K562 (cell line): ENCODE measurements at regions not wholly inside any gene's neighbourhood (a gene's known extent, or its start where the extent isn't known, plus 50 kb on each side); places are given as distances from the start of the nearest gene placed in this dataset.

Experiments used
- ATAC-seq: fragments of 200-7000 bp; cut with Tn5 transposase; 3 replicates; pipeline ENCODE4 v1.9.1; 2020; ENCODE audit warnings: moderate library complexity
- BruUV-seq: library from RNA; stranded (reverse); fragments of 400-500 nt; replicated peaks from 2 replicates; lab custom pipeline; 2021; lab: Mats Ljungman, UMichigan
- CTCF ChIA-PET: fragments of 300-600 bp; formaldehyde crosslinking; extraction: SDS; loops from one replicate; lab custom pipeline; 2021; ENCODE audit warnings: low intra/inter-chr PET ratio; lab: Yijun Ruan, JAX
- POLR2A ChIA-PET: fragments of 300-600, 350-650 bp; sonication (Branson Sonifier 250); formaldehyde crosslinking; extraction: SDS; loops from one replicate; lab custom pipeline; 2021; ENCODE audit warnings: antibody characterized with exemption, inconsistent platforms; lab: Yijun Ruan, JAX
- DNase-seq, 4 experiments: peaks; one replicate each; pipeline versions ENCODE4 v3.0.0 to v3.0.0-alpha.2; 2011 to 2018; ENCODE audit warnings: low spot score in 3 of 4, mixed read lengths in 3 of 4; ENCODE audit errors: extremely low read depth in 1 of 4
- FAIRE-seq: peaks from 2 replicates; lab custom pipeline; 2011; peaks lifted over from hg19 to GRCh38; lab: Jason Lieb, UNC
- H2AFZ ChIP-seq: 2 replicates; pipeline ENCODE4 v1.6.0; 2011; ENCODE audit warnings: low read depth, low read length, control low read depth, inconsistent platforms
- H3K27ac ChIP-seq: fragments of 200-600 bp; 3 replicates; pipeline ENCODE4 v1.8.0; 2011; ENCODE audit warnings: low read depth, mild to moderate bottlenecking, control low read depth, inconsistent platforms, low read length, moderate library complexity, mixed read lengths; ENCODE audit errors: extremely low read depth
- H3K27me3 ChIP-seq, 2 experiments: fragments of 300-600 bp in 1 of 2; 2 replicates in 1 of 2; 3 replicates in 1 of 2; pipeline versions ENCODE4 v1.6.0 to v1.8.0; 2011; ENCODE audit warnings: inconsistent platforms in 2 of 2, low read length in 2 of 2, mild to moderate bottlenecking in 1 of 2, mixed read lengths in 1 of 2, moderate library complexity in 1 of 2; ENCODE audit not compliant: control insufficient read depth in 2 of 2, insufficient read depth in 2 of 2
- H3K36me3 ChIP-seq: fragments of 300-600 bp; 3 replicates; pipeline ENCODE4 v1.8.0; 2011; ENCODE audit warnings: mild to moderate bottlenecking, low read length, inconsistent platforms; ENCODE audit not compliant: control insufficient read depth, insufficient read depth
- H3K4me1 ChIP-seq, 2 experiments: fragments of 200-600 bp in 1 of 2; replicated peaks in 1 of 2; 2 replicates in 1 of 2; 3 replicates in 1 of 2; pipeline versions ENCODE4 v1.5.1 to v1.8.0; 2011; ENCODE audit warnings: inconsistent platforms in 2 of 2, low read length in 2 of 2, mild to moderate bottlenecking in 1 of 2, mixed read lengths in 1 of 2, moderate library complexity in 1 of 2; ENCODE audit not compliant: control insufficient read depth in 2 of 2, insufficient read depth in 2 of 2
- H3K4me2 ChIP-seq: 2 replicates; pipeline ENCODE4 v1.6.1; 2011; ENCODE audit warnings: low read length, control low read depth, inconsistent platforms, mixed read lengths; ENCODE audit not compliant: insufficient read depth
- H3K4me3 ChIP-seq: fragments of 200-600 bp; sonication (generic), shearing (Covaris generic); 2 replicates; pipeline ENCODE4 v1.5.1; 2016; ENCODE audit warnings: control low read depth, inconsistent platforms
- H3K79me2 ChIP-seq: fragments of 200-600 bp; 3 replicates; pipeline ENCODE4 v1.8.0; 2011; ENCODE audit warnings: low read length, inconsistent platforms; ENCODE audit not compliant: control insufficient read depth, insufficient read depth
- H3K9ac ChIP-seq, 2 experiments: 2 replicates each; pipeline versions ENCODE4 v1.6.0 to v1.6.1; 2011; ENCODE audit warnings: low read depth in 2 of 2, low read length in 2 of 2, control low read depth in 1 of 2, inconsistent platforms in 1 of 2, mild to moderate bottlenecking in 1 of 2, mixed read lengths in 1 of 2; ENCODE audit not compliant: insufficient read depth in 1 of 2
- H3K9me1 ChIP-seq: one replicate; pipeline ENCODE4 v1.6.0; 2011; ENCODE audit warnings: inconsistent platforms, mild to moderate bottlenecking, low read length, moderate library complexity; ENCODE audit not compliant: control insufficient read depth, insufficient read depth
- H3K9me3 ChIP-seq: replicated peaks from 2 replicates; pipeline ENCODE4 v1.5.1; 2011; ENCODE audit warnings: low read depth, low read length, inconsistent platforms; ENCODE audit not compliant: control insufficient read depth, insufficient read depth
- H4K20me1 ChIP-seq: replicated peaks from 2 replicates; pipeline ENCODE4 v1.6.1; 2011; ENCODE audit warnings: low read length, inconsistent platforms, mixed read lengths; ENCODE audit not compliant: control insufficient read depth, insufficient read depth
- ADNP ChIP-seq: fragments of 200-800 bp; sonication (Bioruptor generic); IDR thresholded peaks from 2 replicates; pipeline ENCODE4 v1.6.1; 2016; ENCODE audit warnings: missing genetic modification characterization, missing compliant biosample characterization
- DPF2 ChIP-seq: fragments of 450-650 bp; IDR thresholded peaks from 2 replicates; pipeline ENCODE4 v1.6.1; 2016
- ELF4 ChIP-seq: fragments of 450-650 bp; formaldehyde crosslinking; IDR thresholded peaks from 2 replicates; pipeline ENCODE4 v1.4.0; 2022; ENCODE audit warnings: missing genetic modification characterization
- MCM2 ChIP-seq: fragments of 450-650 bp; IDR thresholded peaks from 2 replicates; pipeline ENCODE4 v1.6.1; 2017; ENCODE audit warnings: low read depth, mild to moderate bottlenecking
- ZNF408 ChIP-seq: fragments of 250-450 bp; sonication (Bioruptor Pico); IDR thresholded peaks from 2 replicates; pipeline ENCODE4 v1.4.0; 2020; ENCODE audit warnings: low read depth, mild to moderate bottlenecking, moderate library complexity
- WGBS: fragments of 100-300 bp; shearing (Covaris generic); methylation state at CpG from one replicate; pipeline ENCODE4 v1.1.6; 2016; ENCODE audit warnings: low coverage, mixed read lengths; ENCODE audit not compliant: insufficient coverage; ENCODE audit errors: missing lambda C conversion rate; 5-methylcytosine and 5-hydroxymethylcytosine counted together
- in situ Hi-C: fragments of 300-500 bp; cut with MboI; formaldehyde crosslinking; loops from 4 replicates; pipeline ENCODE4 v1.15.0; 2018; ENCODE audit warnings: inconsistent platforms, mixed read lengths
- intact Hi-C: fragments of 100-400 bp; cut with micrococcal nuclease; formaldehyde crosslinking; loops from 2 replicates; pipeline ENCODE4 v1.14.2; 2022
- TF ChIP-seq, protein P1 (sequence below): fragments of 200-400 bp; formaldehyde crosslinking; IDR thresholded peaks from 2 replicates; pipeline ENCODE4 v1.6.1; 2017; ENCODE audit warnings: mild to moderate bottlenecking, low read depth, low read length, moderate library complexity
- TF ChIP-seq, protein P2 (sequence below): fragments of 450-650 bp; formaldehyde crosslinking; IDR thresholded peaks from 2 replicates; pipeline ENCODE4 v1.4.0; 2020; ENCODE audit warnings: mild to moderate bottlenecking, moderate library complexity
- TF ChIP-seq, protein P3 (sequence below), 2 experiments: fragments of 450-650 bp in 1 of 2; sonication (generic) in 1 of 2; formaldehyde crosslinking; conservative IDR thresholded peaks; 2 replicates each; pipeline versions ENCODE4 v1.4.0 to v1.8.1; 2020 to 2022; ENCODE audit warnings: mild to moderate bottlenecking in 1 of 2, missing genetic modification reagents in 1 of 2

DNA sequence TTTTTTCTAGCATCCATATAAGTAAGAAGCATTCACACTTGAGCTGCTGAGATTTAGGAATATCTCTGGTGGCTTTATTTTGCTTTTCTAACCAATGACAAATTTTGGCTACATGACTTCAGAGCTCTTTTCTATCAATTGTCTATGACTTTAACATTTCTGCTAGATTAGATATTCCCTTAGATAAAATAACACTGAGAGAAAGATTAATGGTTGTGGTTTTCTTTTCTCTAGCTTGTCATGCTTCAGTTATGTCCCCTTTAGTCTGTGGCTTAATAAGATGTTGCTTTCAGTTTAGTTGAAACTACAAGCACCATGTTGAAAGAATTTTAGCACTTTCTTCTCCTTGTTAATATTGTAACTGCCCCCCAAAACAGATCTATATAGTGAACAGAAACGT is 665.6 kb upstream of the CCDC54 start:
- Histone ChIP-seq H3K4me2 (no peak overlapping the region), H4K20me1 (no peaks in the 10 kb centered on the region), H3K27me3 (no peaks in the 10 kb centered on the region), H3K9me1 (no peaks in the 10 kb centered on the region), H3K9ac (no peak overlapping the region), H2AFZ (no peak overlapping the region), H3K4me1 (no peaks in the 10 kb centered on the region), H3K36me3 (no peaks in the 10 kb centered on the region), H3K4me3 (no peak overlapping the region), H3K9me3 (no peaks in the 10 kb centered on the region), H3K79me2 (no peaks in the 10 kb centered on the region), H3K27ac (no peak overlapping the region)
- POLR2A ChIA-PET: no interaction called here
- TF ChIP-seq ZNF408 (CRISPR knock-in tag) (no peak), DPF2 (no peak), MCM2 (no peak), ADNP (no peak)
- TF ChIP-seq, protein P1, sequence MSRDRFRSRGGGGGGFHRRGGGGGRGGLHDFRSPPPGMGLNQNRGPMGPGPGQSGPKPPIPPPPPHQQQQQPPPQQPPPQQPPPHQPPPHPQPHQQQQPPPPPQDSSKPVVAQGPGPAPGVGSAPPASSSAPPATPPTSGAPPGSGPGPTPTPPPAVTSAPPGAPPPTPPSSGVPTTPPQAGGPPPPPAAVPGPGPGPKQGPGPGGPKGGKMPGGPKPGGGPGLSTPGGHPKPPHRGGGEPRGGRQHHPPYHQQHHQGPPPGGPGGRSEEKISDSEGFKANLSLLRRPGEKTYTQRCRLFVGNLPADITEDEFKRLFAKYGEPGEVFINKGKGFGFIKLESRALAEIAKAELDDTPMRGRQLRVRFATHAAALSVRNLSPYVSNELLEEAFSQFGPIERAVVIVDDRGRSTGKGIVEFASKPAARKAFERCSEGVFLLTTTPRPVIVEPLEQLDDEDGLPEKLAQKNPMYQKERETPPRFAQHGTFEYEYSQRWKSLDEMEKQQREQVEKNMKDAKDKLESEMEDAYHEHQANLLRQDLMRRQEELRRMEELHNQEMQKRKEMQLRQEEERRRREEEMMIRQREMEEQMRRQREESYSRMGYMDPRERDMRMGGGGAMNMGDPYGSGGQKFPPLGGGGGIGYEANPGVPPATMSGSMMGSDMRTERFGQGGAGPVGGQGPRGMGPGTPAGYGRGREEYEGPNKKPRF: no peak
- ATAC-seq (no peak), DNase-seq (no peak), FAIRE-seq (no peak)
- BruUV-seq: no TSS peak
- in situ Hi-C loops: no loop called here
- intact Hi-C loops: no loop called here
- CTCF ChIA-PET: no interaction called here
- 0% methylated on average over 1 of the region's 1 CpG for WGBS

DNA sequence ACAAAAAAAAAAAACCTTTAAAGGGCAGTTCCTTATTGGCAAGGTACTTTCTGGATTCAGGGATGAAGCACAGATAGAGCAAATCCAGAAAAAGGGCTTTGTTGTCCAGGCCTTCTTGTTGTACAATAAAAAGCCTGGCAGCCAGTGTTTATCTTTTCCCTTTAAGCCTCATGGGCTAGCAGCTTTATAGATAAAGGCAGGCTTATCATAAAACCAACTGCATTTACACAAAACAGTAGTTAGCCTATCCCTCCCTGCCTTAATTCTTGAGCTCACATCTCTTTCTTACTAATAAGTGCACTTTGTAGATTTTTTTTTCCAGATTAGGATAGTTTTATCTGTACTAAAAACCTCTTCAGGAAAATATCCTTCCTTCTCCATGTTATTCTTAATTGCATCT is 662.8 kb upstream of the CCDC54 start:
- Histone ChIP-seq H3K4me2 (no peak overlapping the region), H3K4me3 (no peak overlapping the region), H3K9ac (no peak overlapping the region), H4K20me1 (no peaks in the 10 kb centered on the region), H3K9me3 (no peaks in the 10 kb centered on the region), H3K9me1 (no peaks in the 10 kb centered on the region), H3K79me2 (no peaks in the 10 kb centered on the region), H2AFZ (no peak overlapping the region), H3K4me1 (no peaks in the 10 kb centered on the region), H3K27me3 (no peaks in the 10 kb centered on the region), H3K36me3 (no peaks in the 10 kb centered on the region), H3K27ac (no peak overlapping the region)
- DNase-seq: no peak
- ATAC-seq: no peak
- TF ChIP-seq, protein P2, sequence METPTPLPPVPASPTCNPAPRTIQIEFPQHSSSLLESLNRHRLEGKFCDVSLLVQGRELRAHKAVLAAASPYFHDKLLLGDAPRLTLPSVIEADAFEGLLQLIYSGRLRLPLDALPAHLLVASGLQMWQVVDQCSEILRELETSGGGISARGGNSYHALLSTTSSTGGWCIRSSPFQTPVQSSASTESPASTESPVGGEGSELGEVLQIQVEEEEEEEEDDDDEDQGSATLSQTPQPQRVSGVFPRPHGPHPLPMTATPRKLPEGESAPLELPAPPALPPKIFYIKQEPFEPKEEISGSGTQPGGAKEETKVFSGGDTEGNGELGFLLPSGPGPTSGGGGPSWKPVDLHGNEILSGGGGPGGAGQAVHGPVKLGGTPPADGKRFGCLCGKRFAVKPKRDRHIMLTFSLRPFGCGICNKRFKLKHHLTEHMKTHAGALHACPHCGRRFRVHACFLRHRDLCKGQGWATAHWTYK (CRISPR knock-in tag): no peak
- TF ChIP-seq, protein P3, sequence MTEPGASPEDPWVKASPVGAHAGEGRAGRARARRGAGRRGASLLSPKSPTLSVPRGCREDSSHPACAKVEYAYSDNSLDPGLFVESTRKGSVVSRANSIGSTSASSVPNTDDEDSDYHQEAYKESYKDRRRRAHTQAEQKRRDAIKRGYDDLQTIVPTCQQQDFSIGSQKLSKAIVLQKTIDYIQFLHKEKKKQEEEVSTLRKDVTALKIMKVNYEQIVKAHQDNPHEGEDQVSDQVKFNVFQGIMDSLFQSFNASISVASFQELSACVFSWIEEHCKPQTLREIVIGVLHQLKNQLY (CRISPR knock-in tag; conservative IDR thresholded peaks at IDR 0.05): no peak
- no peak for TF ChIP-seq ELF4 (CRISPR knock-in tag)
- ChIA-PET CTCF (no interaction called here), POLR2A (no interaction called here)
- BruUV-seq: no TSS peak
- intact Hi-C loops: no loop called here
- no peak for FAIRE-seq
- in situ Hi-C loops: no loop called here
